Upper lobe of right lung (tissue), 1 donor: ENCODE measurements at regions not wholly inside any gene's neighbourhood (a gene's known extent, or its start where the extent isn't known, plus 50 kb on each side); places are given as distances from the start of the nearest gene placed in this dataset.

Experiments
- ATAC-seq: fragments of 200-7000 bp; cut with Tn5 transposase; one replicate; pipeline ENCODE4 v1.9.1; 2020; ENCODE audit warnings: mild to moderate bottlenecking, moderate library complexity
- DNase-seq: peaks from one replicate; pipeline ENCODE4 v3.0.0-alpha.2; 2020
- H3K27ac ChIP-seq: fragments of 200-600 bp; one replicate; pipeline ENCODE4 v1.8.0; 2022
- H3K27me3 ChIP-seq: fragments of 200-600 bp; one replicate; pipeline ENCODE4 v1.8.0; 2022; ENCODE audit warnings: mild to moderate bottlenecking
- H3K36me3 ChIP-seq: fragments of 200-600 bp; one replicate; pipeline ENCODE4 v1.8.0; 2022
- H3K4me1 ChIP-seq: fragments of 200-600 bp; one replicate; pipeline ENCODE4 v1.8.0; 2022
- H3K4me3 ChIP-seq: fragments of 200-600 bp; one replicate; pipeline ENCODE4 v1.8.0; 2022; ENCODE audit warnings: mild to moderate bottlenecking
- H3K9me3 ChIP-seq: fragments of 200-600 bp; one replicate; pipeline ENCODE4 v1.8.0; 2022
- intact Hi-C: fragments of 100-400 bp; cut with DNase I; formaldehyde crosslinking; loops from one replicate; pipeline ENCODE4 v1.11.0; 2022
- TF ChIP-seq, protein P1 (sequence below): fragments of 200-600 bp; IDR thresholded peaks from one replicate; pipeline ENCODE4 v1.8.0; 2022; ENCODE audit warnings: antibody characterized with exemption
- donor health status: DM: no; HTN: yes; CAD: no; lungs with severe emphysema.

DNA sequence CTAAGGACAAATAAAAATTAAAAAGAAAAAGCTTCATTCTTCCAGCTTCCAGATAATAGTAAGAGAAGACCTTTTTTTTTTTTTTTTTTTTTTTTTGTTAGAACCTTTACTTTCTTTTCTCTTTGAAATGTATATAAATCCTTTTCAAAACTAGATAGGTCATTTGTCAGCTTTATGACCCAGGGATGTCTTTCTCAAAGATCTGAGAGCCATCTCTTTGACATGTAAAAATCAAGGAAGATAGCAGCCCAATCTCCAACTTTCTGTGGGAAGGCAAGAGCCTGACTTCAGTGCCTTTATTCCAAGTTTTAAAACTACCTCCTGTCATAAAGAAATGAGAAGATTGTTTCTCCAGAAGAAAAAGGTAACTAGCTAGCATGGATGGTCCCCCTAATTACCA is 203.3 kb upstream of the LRFN5 start:
- H3K4me1 ChIP-seq = no peaks in the 10 kb centered on the region
- TF ChIP-seq, protein P1, sequence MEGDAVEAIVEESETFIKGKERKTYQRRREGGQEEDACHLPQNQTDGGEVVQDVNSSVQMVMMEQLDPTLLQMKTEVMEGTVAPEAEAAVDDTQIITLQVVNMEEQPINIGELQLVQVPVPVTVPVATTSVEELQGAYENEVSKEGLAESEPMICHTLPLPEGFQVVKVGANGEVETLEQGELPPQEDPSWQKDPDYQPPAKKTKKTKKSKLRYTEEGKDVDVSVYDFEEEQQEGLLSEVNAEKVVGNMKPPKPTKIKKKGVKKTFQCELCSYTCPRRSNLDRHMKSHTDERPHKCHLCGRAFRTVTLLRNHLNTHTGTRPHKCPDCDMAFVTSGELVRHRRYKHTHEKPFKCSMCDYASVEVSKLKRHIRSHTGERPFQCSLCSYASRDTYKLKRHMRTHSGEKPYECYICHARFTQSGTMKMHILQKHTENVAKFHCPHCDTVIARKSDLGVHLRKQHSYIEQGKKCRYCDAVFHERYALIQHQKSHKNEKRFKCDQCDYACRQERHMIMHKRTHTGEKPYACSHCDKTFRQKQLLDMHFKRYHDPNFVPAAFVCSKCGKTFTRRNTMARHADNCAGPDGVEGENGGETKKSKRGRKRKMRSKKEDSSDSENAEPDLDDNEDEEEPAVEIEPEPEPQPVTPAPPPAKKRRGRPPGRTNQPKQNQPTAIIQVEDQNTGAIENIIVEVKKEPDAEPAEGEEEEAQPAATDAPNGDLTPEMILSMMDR = no peak
- no peak overlapping the region for H3K27ac ChIP-seq
- H3K4me3 ChIP-seq = no peak overlapping the region
- H3K9me3 ChIP-seq = no peaks in the 10 kb centered on the region
- ATAC-seq = no peak
- no peak for DNase-seq
- no peaks in the 10 kb centered on the region for H3K27me3 ChIP-seq
- no peaks in the 10 kb centered on the region for H3K36me3 ChIP-seq
- intact Hi-C loops = no loop called here

DNA sequence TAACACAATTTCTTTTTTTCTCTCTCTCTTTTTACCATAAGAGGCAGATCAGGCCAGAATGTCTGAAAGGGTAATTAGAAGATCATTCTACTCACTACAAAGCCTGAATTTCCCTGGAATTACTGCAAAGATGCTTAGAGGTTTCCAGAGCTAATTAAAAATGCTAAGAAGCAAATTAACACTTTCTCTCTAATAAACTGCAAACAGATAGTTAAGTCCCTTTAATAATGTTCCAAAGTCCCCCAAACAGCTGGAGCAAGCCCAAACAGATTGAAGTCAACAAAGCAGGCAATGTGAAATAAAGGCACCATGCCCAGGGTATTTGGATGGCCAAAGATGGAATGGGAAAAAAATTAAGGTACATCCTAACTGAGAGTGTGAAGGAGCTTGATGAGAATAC is 208.8 kb upstream of the LRFN5 start:
- no peak for ATAC-seq
- H3K36me3 ChIP-seq = no peaks in the 10 kb centered on the region
- DNase-seq = no peak
- H3K27ac ChIP-seq = no peak overlapping the region
- no peak overlapping the region for H3K4me3 ChIP-seq
- H3K9me3 ChIP-seq = no peaks in the 10 kb centered on the region
- TF ChIP-seq, protein P1 = no peak
- intact Hi-C loops = no loop called here
- no peaks in the 10 kb centered on the region for H3K4me1 ChIP-seq
- H3K27me3 ChIP-seq = no peaks in the 10 kb centered on the region

DNA sequence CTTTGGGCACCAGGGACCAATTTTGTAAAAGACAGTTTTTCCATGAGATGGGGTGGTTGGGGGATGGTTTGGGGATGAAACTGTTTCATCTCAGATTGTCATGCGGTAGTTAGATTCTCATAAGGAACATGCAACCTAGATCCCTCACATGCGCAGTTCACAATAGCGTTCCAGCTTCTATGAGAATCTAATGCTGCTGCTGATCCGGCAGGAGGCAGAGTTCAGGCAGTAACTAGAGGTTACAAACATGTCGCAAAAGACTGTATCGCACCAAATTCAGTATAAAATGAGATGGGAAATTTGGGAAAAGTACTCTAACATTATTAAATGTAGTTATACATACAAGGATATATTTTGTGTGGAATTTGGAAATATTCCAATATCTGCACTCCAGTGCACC is 213.2 kb upstream of the LRFN5 start:
- DNase-seq (no peak), ATAC-seq (no peak)
- no peaks in the 10 kb centered on the region for H3K27me3 ChIP-seq
- no peaks in the 10 kb centered on the region for H3K9me3 ChIP-seq
- TF ChIP-seq, protein P1 = no peak
- intact Hi-C loops = no loop called here
- no peak overlapping the region for H3K27ac ChIP-seq
- no peaks in the 10 kb centered on the region for H3K4me1 ChIP-seq
- no peaks in the 10 kb centered on the region for H3K36me3 ChIP-seq
- no peak overlapping the region for H3K4me3 ChIP-seq

DNA sequence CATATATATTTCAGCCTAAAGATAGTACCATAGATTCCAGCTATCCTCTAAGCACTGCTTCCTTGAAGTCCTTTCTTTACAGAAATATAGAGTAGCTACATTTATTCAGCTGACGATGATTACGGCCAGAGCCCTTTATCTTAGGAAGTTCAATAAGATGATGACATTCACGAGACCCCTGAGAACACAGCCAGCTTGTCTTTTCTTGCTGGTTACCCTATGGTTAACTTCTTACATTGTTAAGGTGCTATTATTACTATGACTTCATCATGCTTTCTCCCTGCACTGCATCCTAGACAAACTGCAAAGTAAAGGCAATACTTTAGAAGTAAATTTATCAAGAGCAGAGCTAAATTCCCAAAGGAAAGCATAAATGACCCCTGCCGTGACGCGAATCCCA is 214.4 kb upstream of the LRFN5 start:
- Histone ChIP-seq H3K36me3 (no peaks in the 10 kb centered on the region), H3K9me3 (no peaks in the 10 kb centered on the region), H3K27me3 (no peaks in the 10 kb centered on the region), H3K4me1 (no peaks in the 10 kb centered on the region), H3K27ac (no peak overlapping the region), H3K4me3 (no peak overlapping the region)
- TF ChIP-seq, protein P1 = no peak
- DNase-seq = no peak
- intact Hi-C loops = no loop called here
- ATAC-seq = no peak

DNA sequence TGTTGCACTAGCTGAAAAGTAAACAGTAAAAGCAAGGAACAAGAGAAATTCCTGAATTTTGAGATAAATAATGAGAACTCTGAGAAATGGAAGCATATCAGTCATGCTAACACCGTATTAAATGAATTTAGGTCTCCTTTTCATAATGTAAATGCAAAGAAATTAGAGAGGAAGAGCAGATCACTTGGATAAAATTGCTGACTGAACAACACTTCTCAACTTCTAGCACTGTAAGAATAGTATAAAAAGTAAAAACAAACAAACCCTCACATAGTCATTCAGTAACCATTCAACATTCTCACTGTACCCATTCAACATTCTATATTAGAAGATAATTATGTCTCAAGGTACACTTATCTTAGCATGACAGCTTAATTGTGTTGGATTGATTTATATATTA is 217.3 kb upstream of the LRFN5 start:
- no peak for DNase-seq
- ATAC-seq = no peak
- no peaks in the 10 kb centered on the region for H3K36me3 ChIP-seq
- H3K9me3 ChIP-seq = no peaks in the 10 kb centered on the region
- TF ChIP-seq, protein P1 = no peak
- no peak overlapping the region for H3K4me3 ChIP-seq
- no peaks in the 10 kb centered on the region for H3K4me1 ChIP-seq
- no peaks in the 10 kb centered on the region for H3K27me3 ChIP-seq
- H3K27ac ChIP-seq = no peak overlapping the region
- intact Hi-C loops = no loop called here

DNA sequence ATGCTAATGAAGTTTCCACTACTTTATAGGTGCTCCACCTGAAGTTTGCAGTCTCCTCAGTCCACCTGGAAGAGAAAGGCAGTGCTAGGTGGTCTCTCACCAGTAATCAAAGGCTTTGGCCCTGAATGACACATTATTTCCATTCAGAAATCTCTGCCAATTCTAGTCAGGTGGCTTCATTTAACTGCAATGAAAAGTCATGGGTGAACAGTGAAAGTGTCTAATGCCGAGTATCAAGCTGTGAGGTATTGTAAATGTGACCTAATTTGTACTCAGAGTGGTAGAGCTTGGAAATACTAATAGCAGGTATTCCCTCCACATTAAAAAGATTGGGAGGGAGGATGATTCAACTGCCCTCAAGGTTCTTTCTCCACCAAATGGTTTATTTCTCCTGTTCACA is 220.9 kb upstream of the LRFN5 start:
- no peaks in the 10 kb centered on the region for H3K4me1 ChIP-seq
- H3K27ac ChIP-seq = no peak overlapping the region
- intact Hi-C loops = no loop called here
- H3K36me3 ChIP-seq = no peaks in the 10 kb centered on the region
- DNase-seq (no peak), ATAC-seq (no peak)
- TF ChIP-seq, protein P1 = no peak
- H3K9me3 ChIP-seq = no peaks in the 10 kb centered on the region
- no peak overlapping the region for H3K4me3 ChIP-seq
- H3K27me3 ChIP-seq = no peaks in the 10 kb centered on the region
